ENCODE measurements at regions not wholly inside any gene's neighbourhood (a gene's known extent, or its start where the extent isn't known, plus 50 kb on each side); places are given as distances from the start of the nearest gene placed in this dataset.

DNA sequence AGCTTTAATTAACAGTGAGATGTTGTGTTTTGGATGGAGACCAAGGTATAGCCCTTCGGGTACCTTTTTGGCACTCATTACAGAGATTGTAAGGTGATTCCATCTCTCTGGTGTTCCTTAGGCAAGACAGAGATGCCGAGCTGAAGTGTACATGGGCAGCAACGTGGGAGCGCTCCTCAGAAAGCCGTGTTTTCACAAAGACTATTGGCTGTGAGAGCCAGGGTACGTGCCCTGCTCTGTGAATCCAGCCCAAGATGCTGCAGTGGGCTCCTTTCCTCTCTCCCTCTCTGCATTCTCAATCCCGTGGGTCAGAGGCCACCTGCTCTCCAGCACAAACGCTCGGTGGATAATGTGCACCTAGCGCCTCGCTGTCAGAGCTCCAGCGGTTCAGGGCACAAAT, 203.0 kb upstream of the EPHA4 start:
- Histone ChIP-seq H3K4me2 (ENCODE audit: low read length) (no peak overlapping the region), H4K20me1 (ENCODE audit: insufficient read depth) (no peaks in the 10 kb centered on the region), H3K4me3 (replicated peaks in 1 of 2; ENCODE audit: low read depth in 1 of 2, low read length in 2 of 2) (no peak overlapping the region), H3K79me2 (ENCODE audit: insufficient read depth, low read length) (no peaks in the 10 kb centered on the region), H2AFZ (ENCODE audit: low read depth, low read length, poor library complexity, severe bottlenecking) (no peak overlapping the region), H3K9ac (ENCODE audit: low read length) (no peak overlapping the region), H3K4me1 (ENCODE audit: control insufficient read depth in 1 of 2, insufficient read depth in 2 of 2, low read length in 2 of 2) (no peaks in the 10 kb centered on the region), H3K27me3 (ENCODE audit: insufficient read depth, low read length) (peaks cover 26% of the 10 kb centered on the region), H3K9me2 (ENCODE audit: insufficient read depth) (no peaks in the 10 kb centered on the region), H3K27ac (ENCODE audit: low read depth, low read length) (no peak overlapping the region), H3K36me3 (ENCODE audit: control insufficient read depth in 1 of 2, insufficient read depth in 2 of 2, low read length in 2 of 2) (no peaks in the 10 kb centered on the region), H3K9me3 (ENCODE audit: control insufficient read depth in 1 of 2, insufficient read depth in 1 of 2, low read depth in 1 of 2, low read length in 2 of 2) (no peaks in the 10 kb centered on the region)
- CTCF ChIA-PET: no interaction called here
- BruUV-seq (replicated peaks): no TSS peak
- POLR2A ChIA-PET: no interaction called here
- RAD21 ChIA-PET (ENCODE audit: low non-redundant PET in 1 of 2, low total read pairs in 2 of 2, uncharacterized antibody in 2 of 2, unreplicated experiment in 2 of 2): no interaction called here
- TF ChIP-seq, protein P1, sequence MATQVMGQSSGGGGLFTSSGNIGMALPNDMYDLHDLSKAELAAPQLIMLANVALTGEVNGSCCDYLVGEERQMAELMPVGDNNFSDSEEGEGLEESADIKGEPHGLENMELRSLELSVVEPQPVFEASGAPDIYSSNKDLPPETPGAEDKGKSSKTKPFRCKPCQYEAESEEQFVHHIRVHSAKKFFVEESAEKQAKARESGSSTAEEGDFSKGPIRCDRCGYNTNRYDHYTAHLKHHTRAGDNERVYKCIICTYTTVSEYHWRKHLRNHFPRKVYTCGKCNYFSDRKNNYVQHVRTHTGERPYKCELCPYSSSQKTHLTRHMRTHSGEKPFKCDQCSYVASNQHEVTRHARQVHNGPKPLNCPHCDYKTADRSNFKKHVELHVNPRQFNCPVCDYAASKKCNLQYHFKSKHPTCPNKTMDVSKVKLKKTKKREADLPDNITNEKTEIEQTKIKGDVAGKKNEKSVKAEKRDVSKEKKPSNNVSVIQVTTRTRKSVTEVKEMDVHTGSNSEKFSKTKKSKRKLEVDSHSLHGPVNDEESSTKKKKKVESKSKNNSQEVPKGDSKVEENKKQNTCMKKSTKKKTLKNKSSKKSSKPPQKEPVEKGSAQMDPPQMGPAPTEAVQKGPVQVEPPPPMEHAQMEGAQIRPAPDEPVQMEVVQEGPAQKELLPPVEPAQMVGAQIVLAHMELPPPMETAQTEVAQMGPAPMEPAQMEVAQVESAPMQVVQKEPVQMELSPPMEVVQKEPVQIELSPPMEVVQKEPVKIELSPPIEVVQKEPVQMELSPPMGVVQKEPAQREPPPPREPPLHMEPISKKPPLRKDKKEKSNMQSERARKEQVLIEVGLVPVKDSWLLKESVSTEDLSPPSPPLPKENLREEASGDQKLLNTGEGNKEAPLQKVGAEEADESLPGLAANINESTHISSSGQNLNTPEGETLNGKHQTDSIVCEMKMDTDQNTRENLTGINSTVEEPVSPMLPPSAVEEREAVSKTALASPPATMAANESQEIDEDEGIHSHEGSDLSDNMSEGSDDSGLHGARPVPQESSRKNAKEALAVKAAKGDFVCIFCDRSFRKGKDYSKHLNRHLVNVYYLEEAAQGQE (IDR thresholded peaks at IDR 0.05; ENCODE audit: low read depth): no peak
- TF ChIP-seq, protein P2, sequence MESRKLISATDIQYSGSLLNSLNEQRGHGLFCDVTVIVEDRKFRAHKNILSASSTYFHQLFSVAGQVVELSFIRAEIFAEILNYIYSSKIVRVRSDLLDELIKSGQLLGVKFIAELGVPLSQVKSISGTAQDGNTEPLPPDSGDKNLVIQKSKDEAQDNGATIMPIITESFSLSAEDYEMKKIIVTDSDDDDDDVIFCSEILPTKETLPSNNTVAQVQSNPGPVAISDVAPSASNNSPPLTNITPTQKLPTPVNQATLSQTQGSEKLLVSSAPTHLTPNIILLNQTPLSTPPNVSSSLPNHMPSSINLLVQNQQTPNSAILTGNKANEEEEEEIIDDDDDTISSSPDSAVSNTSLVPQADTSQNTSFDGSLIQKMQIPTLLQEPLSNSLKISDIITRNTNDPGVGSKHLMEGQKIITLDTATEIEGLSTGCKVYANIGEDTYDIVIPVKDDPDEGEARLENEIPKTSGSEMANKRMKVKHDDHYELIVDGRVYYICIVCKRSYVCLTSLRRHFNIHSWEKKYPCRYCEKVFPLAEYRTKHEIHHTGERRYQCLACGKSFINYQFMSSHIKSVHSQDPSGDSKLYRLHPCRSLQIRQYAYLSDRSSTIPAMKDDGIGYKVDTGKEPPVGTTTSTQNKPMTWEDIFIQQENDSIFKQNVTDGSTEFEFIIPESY (IDR thresholded peaks at IDR 0.05; ENCODE audit: extremely low read depth, insufficient replicate concordance, low read length): no peak
- TF ChIP-seq EZH2phosphoT487 (IDR thresholded peaks at IDR 0.05; ENCODE audit: borderline replicate concordance) (no peak), ZFX (IDR thresholded peaks at IDR 0.05) (no peak), SIN3A (IDR thresholded peaks at IDR 0.05; ENCODE audit: low read depth) (no peak), RAD21 (IDR thresholded peaks at IDR 0.05; ENCODE audit: low read depth) (no peak), TCF7L2 (IDR thresholded peaks at IDR 0.05; ENCODE audit: borderline replicate concordance, extremely low read depth, insufficient read depth, insufficient read length) (no peak), ZNF274 (IDR thresholded peaks at IDR 0.05; ENCODE audit: low read depth, low read length) (no peak), EZH2 (IDR thresholded peaks at IDR 0.05) (no peak), SP1 (IDR thresholded peaks at IDR 0.05; ENCODE audit: low read depth) (no peak), EGR1 (IDR thresholded peaks at IDR 0.05; ENCODE audit: low read depth) (no peak), POLR2AphosphoS5 (IDR thresholded peaks at IDR 0.05; ENCODE audit: low read depth, low read length) (no peak)
- TF ChIP-seq, protein P3, sequence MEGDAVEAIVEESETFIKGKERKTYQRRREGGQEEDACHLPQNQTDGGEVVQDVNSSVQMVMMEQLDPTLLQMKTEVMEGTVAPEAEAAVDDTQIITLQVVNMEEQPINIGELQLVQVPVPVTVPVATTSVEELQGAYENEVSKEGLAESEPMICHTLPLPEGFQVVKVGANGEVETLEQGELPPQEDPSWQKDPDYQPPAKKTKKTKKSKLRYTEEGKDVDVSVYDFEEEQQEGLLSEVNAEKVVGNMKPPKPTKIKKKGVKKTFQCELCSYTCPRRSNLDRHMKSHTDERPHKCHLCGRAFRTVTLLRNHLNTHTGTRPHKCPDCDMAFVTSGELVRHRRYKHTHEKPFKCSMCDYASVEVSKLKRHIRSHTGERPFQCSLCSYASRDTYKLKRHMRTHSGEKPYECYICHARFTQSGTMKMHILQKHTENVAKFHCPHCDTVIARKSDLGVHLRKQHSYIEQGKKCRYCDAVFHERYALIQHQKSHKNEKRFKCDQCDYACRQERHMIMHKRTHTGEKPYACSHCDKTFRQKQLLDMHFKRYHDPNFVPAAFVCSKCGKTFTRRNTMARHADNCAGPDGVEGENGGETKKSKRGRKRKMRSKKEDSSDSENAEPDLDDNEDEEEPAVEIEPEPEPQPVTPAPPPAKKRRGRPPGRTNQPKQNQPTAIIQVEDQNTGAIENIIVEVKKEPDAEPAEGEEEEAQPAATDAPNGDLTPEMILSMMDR (IDR thresholded peaks at IDR 0.05 in 2 of 3, conservative IDR thresholded peaks at IDR 0.05 in 1 of 3; ENCODE audit: borderline replicate concordance in 1 of 3, insufficient read depth in 1 of 3, low read depth in 2 of 3, low read length in 2 of 3): no peak
- TF ChIP-seq, protein P4, sequence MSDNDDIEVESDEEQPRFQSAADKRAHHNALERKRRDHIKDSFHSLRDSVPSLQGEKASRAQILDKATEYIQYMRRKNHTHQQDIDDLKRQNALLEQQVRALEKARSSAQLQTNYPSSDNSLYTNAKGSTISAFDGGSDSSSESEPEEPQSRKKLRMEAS (IDR thresholded peaks at IDR 0.05): no peak
- intact Hi-C loops (cut with micrococcal nuclease): no loop called here
- ATAC-seq (no peak), DNase-seq (ENCODE audit: low read depth, low spot score) (no peak)

Data from HCT116 (cell line).